ENCODE measurements at regions not wholly inside any gene's neighbourhood (a gene's known extent, or its start where the extent isn't known, plus 50 kb on each side); places are given as distances from the start of the nearest gene placed in this dataset.
A peak's percentile ranks its signal among the peaks of the same experiment; 100 is the strongest.
"Not testable (repeated sequence)": the region's sequence is repeated elsewhere in the genome, so short reads cannot be mapped to it uniquely, and the experiment has no call there.

DNA sequence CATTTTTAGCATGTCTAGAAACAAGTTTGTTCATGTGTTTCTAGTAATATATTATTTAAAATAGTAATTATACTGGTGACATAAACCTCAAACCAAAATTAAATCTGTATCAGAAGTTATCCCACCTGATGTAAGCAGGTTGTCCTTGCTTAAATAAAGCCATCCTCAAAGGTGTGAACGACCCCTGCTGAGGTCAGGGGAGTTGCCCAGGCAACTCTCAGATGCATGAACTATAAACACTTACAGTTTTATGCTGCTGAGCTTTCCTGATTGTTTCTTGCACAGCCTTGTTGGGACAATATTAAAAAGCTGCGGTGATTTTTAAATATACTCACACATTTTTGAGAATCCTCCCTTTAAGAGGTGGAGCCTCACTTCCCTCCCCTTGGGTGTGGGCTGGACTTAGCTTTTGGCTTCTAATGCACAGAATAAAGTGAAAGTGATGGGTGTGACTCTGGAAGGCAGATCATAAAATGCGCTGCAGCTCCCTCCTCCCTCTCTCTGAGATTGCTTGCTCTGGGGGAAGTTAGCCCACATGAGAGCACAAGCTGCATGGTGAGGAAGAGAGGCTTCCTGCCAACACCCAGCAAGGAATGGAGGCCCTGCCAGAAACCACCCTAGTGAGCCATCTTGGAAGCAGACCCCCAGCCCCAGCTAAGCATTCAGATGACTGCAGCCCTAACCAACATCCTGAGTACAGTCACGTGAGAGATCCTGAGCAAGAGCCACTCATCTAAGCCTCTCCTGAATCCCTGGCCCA is 152.7 kb downstream of the SKIDA1 start:
- Histone ChIP-seq H3K27ac (no peak overlapping the region), H3K36me3 (no peaks in the 10 kb centered on the region), H3K9me3 (no peaks in the 10 kb centered on the region), H3K4me3 (no peak overlapping the region), H3K4me1 (peaks cover 9% of the 10 kb centered on the region), H3K27me3 (ENCODE audit: low read depth) (no peaks in the 10 kb centered on the region)
- DNase-seq (peak; percentile 50), ATAC-seq (peak; percentile 94 to 96)
- intact Hi-C loops (cut with DNase I): no loop called here
- TF ChIP-seq, protein P1, sequence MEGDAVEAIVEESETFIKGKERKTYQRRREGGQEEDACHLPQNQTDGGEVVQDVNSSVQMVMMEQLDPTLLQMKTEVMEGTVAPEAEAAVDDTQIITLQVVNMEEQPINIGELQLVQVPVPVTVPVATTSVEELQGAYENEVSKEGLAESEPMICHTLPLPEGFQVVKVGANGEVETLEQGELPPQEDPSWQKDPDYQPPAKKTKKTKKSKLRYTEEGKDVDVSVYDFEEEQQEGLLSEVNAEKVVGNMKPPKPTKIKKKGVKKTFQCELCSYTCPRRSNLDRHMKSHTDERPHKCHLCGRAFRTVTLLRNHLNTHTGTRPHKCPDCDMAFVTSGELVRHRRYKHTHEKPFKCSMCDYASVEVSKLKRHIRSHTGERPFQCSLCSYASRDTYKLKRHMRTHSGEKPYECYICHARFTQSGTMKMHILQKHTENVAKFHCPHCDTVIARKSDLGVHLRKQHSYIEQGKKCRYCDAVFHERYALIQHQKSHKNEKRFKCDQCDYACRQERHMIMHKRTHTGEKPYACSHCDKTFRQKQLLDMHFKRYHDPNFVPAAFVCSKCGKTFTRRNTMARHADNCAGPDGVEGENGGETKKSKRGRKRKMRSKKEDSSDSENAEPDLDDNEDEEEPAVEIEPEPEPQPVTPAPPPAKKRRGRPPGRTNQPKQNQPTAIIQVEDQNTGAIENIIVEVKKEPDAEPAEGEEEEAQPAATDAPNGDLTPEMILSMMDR (IDR thresholded peaks at IDR 0.05): no peak

DNA sequence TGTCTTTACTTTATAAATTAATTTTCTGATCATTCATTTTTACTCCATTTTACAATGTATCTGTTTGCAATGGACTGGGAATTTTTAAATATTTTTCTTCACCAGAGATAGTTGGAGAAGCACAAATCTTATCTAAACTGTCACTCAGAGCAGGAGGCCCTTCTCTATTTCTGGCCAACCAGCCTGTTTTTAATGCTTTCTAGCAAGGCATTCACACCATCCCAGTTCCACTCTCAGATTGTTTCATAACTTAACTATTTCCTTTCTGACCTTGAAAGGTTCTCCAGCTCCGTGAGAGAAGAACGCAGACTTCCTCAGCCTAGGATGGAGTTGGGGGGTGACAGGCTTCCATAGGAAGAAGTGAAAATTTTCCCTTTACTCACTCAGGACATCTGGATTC is 155.8 kb downstream of the SKIDA1 start:
- Histone ChIP-seq H3K27me3 (ENCODE audit: low read depth) (no peaks in the 10 kb centered on the region), H3K36me3 (no peaks in the 10 kb centered on the region), H3K4me3 (no peak overlapping the region), H3K27ac (no peak overlapping the region), H3K4me1 (peaks cover 9% of the 10 kb centered on the region), H3K9me3 (no peaks in the 10 kb centered on the region)
- DNase-seq (no peak), ATAC-seq (no peak)
- TF ChIP-seq, protein P1 (IDR thresholded peaks at IDR 0.05): no peak
- intact Hi-C loops (cut with DNase I): no loop called here

DNA sequence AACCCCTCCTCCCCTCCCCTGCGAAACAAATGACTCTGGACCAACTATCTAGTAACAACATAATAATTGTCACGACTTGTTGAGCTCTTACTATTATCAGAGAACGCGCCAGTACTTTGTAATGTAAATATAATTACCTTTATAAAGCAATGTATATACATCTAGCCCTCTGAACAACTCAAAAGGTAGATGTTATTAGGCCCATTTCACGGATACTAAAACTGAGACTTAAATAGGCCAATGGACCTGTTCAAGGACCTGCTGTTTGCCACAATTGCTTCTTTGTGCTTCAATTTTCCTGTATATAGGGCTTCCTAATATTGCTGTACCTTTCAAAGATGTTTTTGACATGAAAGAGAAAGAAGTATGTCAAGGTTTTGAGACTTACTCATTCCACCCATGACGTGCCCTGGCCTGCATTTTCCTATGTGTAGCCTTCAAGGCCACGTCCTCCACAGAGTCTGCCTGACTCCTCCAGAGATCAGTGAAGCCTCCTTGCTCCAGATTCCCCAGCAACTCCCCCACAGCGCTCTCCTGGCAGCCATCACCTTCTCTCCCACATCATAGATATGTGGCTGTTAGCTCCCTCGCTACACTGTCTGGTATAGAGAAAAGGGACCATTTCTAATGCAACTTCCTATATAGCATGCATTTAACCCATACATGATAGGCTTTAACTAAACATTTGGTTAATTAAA is 156.6 kb downstream of the SKIDA1 start:
- ATAC-seq (no peak), DNase-seq (no peak)
- H3K36me3 ChIP-seq: no peaks in the 10 kb centered on the region
- no peaks in the 10 kb centered on the region for H3K27me3 ChIP-seq (ENCODE audit: low read depth)
- H3K4me1 ChIP-seq: peaks cover 15% of the 10 kb centered on the region
- TF ChIP-seq, protein P1 (IDR thresholded peaks at IDR 0.05): no peak
- H3K4me3 ChIP-seq: no peak overlapping the region
- intact Hi-C loops (cut with DNase I): no loop called here
- H3K9me3 ChIP-seq: no peaks in the 10 kb centered on the region
- H3K27ac ChIP-seq: no peak overlapping the region

DNA sequence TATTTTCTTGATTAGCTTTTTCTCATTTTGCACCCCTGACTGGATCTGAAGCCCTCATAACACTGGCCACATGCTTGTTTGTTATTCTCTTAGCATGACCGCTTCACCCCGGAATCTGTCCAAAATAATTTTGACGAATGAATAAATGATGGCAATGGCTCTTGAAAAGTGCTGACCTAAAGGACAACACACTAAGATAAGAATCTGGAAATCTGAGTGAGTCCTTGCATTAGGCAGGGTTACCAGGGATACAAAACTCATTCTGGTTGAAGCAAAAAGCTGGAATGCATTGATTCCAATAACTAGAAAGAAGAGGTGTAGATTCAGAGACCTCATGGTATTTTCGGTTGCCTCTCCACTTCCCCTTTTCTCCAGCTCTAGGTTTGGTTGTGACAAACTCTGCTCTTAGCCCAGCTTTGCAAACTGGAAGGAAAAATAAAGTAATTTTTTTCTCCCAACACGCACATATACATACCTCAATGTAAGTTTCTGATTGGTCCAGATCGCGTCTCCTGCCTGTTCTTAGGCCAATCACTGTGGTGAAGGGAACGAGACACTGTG is 157.4 kb downstream of the SKIDA1 start:
- Histone ChIP-seq H3K9me3 (no peaks in the 10 kb centered on the region), H3K36me3 (no peaks in the 10 kb centered on the region), H3K4me3 (no peak overlapping the region), H3K27me3 (ENCODE audit: low read depth) (no peaks in the 10 kb centered on the region), H3K4me1 (peaks cover 13% of the 10 kb centered on the region), H3K27ac (no peak overlapping the region)
- TF ChIP-seq, protein P1 (IDR thresholded peaks at IDR 0.05): no peak
- ATAC-seq (no peak), DNase-seq (no peak)
- intact Hi-C loops (cut with DNase I): no loop called here

DNA sequence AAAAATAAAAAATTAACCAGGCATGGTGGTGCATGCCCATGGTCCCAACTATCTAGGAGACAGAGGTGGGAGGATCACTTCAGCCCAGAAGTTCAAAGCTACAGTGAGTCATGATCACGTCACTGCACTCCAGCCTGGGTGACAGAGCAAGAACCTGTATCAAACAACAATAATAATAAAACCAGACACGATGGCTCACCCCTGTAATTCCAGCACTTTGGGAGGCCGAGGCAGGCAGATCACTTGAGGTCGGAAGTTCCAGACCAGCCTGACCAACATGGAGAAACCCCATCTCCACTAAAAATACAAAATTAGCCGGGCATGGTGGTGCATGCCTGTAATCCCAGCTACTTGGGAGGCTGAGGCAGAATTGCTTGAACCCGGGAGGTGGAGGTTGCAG is 159.4 kb downstream of the SKIDA1 start:
- peaks cover 12% of the 10 kb centered on the region for H3K4me1 ChIP-seq
- H3K9me3 ChIP-seq; H3K27ac ChIP-seq; DNase-seq; H3K36me3 ChIP-seq; H3K27me3 ChIP-seq (ENCODE audit: low read depth); ATAC-seq; H3K4me3 ChIP-seq; intact Hi-C loops (cut with DNase I): not testable (repeated sequence)

All from lower lobe of right lung (tissue), 2 donors.